ENCODE measurements at regions not wholly inside any gene's neighbourhood (a gene's known extent, or its start where the extent isn't known, plus 50 kb on each side); places are given as distances from the start of the nearest gene placed in this dataset.

- Histone ChIP-seq H4K20me1 (ENCODE audit: insufficient read depth) (no peaks in the 10 kb centered on the region), H3K9me2 (ENCODE audit: insufficient read depth) (no peaks in the 10 kb centered on the region), H3K4me3 (replicated peaks in 1 of 2; ENCODE audit: low read depth in 1 of 2, low read length in 2 of 2) (no peak overlapping the region), H2AFZ (ENCODE audit: low read depth, low read length, poor library complexity, severe bottlenecking) (no peak overlapping the region), H3K9ac (ENCODE audit: low read length) (no peak overlapping the region), H3K4me2 (ENCODE audit: low read length) (no peak overlapping the region), H3K4me1 (ENCODE audit: control insufficient read depth in 1 of 2, insufficient read depth in 2 of 2, low read length in 2 of 2) (no peaks in the 10 kb centered on the region), H3K27ac (ENCODE audit: low read depth, low read length) (no peak overlapping the region), H3K9me3 (ENCODE audit: control insufficient read depth in 1 of 2, insufficient read depth in 1 of 2, low read depth in 1 of 2, low read length in 2 of 2) (no peaks in the 10 kb centered on the region), H3K36me3 (ENCODE audit: control insufficient read depth in 1 of 2, insufficient read depth in 2 of 2, low read length in 2 of 2) (no peaks in the 10 kb centered on the region), H3K27me3 (ENCODE audit: insufficient read depth, low read length) (no peaks in the 10 kb centered on the region), H3K79me2 (ENCODE audit: insufficient read depth, low read length) (no peaks in the 10 kb centered on the region)
- CTCF ChIA-PET = no interaction called here
- intact Hi-C loops (cut with micrococcal nuclease) = no loop called here
- DNase-seq (ENCODE audit: low read depth, low spot score) (no peak), ATAC-seq (no peak)
- BruUV-seq (replicated peaks) = no TSS peak
- RAD21 ChIA-PET (ENCODE audit: low non-redundant PET in 1 of 2, low total read pairs in 2 of 2, uncharacterized antibody in 2 of 2, unreplicated experiment in 2 of 2) = no interaction called here
- POLR2A ChIA-PET = no interaction called here
- TF ChIP-seq ELF1 (IDR thresholded peaks at IDR 0.05; ENCODE audit: borderline replicate concordance, low read depth) (no peak), SP1 (IDR thresholded peaks at IDR 0.05; ENCODE audit: low read depth) (no peak), ZBTB33 (IDR thresholded peaks at IDR 0.05; ENCODE audit: extremely low read depth, insufficient replicate concordance, low read length) (no peak), ATF3 (IDR thresholded peaks at IDR 0.05) (no peak), TCF7L2 (IDR thresholded peaks at IDR 0.05; ENCODE audit: borderline replicate concordance, extremely low read depth, insufficient read depth, insufficient read length) (no peak), CBX3 (IDR thresholded peaks at IDR 0.05; ENCODE audit: low read depth) (no peak), JUND (IDR thresholded peaks at IDR 0.05) (no peak), CTCF (IDR thresholded peaks at IDR 0.05 in 2 of 3, conservative IDR thresholded peaks at IDR 0.05 in 1 of 3; ENCODE audit: borderline replicate concordance in 1 of 3, insufficient read depth in 1 of 3, low read depth in 2 of 3, low read length in 2 of 3) (no peak)
These were observed 69.5 kb upstream of the ZDHHC17 start for GRCh38 chr12:76694369-76694768.

All from HCT116 (cell line).